ENCODE measurements at regions not wholly inside any gene's neighbourhood (a gene's known extent, or its start where the extent isn't known, plus 50 kb on each side); places are given as distances from the start of the nearest gene placed in this dataset.
"Not testable (repeated sequence)": the region's sequence is repeated elsewhere in the genome, so short reads cannot be mapped to it uniquely, and the experiment has no call there.

DNA sequence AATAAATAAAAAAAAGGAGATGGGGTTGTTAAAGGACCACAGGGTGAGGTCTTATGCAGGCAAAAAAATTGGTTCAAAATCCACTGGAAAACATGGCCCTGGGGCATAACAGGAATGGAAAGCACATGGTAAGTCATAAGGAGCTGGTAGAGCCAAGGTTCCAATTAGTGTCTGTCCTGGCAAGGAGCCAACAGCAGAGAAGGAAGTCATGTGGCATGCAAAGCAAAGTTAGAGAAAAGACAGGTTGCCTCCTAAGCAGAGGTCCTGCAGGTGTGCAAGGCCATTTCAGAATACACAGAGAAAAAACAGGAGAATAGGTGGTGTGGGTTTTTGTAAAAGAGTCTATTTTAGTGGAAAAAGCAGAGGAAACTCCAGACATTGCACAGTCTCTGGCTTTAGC, 1881.7 kb downstream of the ARAP2 start:
- FAIRE-seq, result no peak
- DNase-seq (ENCODE audit: insufficient read length, low spot score), result no peak
- no peak for TF ChIP-seq POLR2A (IDR thresholded peaks at IDR 0.05; ENCODE audit: low read depth, low read length)

DNA sequence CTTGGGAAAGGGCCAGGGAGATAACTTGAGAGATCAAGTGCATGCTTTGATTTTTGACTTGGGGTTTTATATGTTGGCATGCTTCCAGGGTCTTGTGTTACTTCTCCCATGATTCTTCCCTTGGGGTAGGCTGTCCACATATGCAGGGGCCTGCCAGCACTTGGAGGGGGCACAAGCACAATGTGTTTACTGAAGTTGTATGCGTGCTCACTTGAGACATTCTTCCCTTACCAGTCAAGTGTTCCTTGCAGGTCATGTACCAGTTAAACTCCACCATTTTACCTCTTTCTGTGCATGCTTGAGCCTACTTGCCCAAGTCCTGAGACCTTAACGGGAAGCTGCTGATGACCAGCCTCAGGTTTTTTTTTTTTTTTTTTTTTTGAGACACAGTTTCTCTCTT, 1880.5 kb downstream of the ARAP2 start:
- FAIRE-seq (no peak), DNase-seq (ENCODE audit: insufficient read length, low spot score) (no peak)
- TF ChIP-seq POLR2A (IDR thresholded peaks at IDR 0.05; ENCODE audit: low read depth, low read length), result no peak

DNA sequence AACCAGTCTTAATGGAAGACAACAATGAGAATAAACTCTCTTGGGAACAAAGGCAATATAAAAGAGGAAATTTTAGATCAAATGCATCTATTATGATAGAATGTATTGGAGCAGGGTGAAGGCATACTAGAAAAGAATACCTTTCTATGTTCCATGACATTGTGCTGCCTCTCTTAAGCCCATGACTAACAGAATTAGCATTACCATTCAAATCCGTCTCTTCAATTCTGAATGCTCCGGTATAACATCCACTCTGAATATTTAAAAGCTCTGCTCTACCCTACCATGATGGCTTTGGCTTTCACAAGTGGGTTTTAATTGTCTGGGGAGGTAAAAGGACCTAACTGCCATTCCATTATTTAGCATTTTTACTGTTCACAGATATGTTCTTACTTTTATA, 1878.4 kb downstream of the ARAP2 start:
- DNase-seq (ENCODE audit: insufficient read length, low spot score) (no peak), FAIRE-seq (no peak)
- TF ChIP-seq POLR2A (IDR thresholded peaks at IDR 0.05; ENCODE audit: low read depth, low read length), result no peak

DNA sequence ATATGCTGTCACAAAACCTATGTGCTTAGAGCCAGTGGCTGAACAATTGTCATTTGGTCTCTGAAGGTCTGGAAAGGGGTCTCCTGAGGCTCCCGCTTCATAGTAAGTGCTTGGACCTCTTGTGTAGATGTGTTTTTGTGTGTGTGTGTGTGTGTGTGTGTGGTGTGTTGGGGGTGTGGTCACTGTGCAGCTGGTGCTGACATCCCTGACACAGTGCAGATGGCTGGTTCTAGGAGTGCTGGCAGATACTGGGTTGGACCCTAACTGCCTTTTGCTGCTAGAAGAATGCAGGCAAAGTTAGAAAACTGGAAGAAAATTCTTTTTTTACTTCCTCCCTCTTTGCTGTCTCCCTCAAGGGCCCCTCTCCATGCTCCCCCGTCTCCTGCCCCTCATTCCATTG, 1872.6 kb downstream of the ARAP2 start:
- DNase-seq (ENCODE audit: insufficient read length, low spot score) (no peak), FAIRE-seq (no peak)
- TF ChIP-seq POLR2A (IDR thresholded peaks at IDR 0.05; ENCODE audit: low read depth, low read length), result no peak

GRCh38 chr4:34372815-34373214, 1871.5 kb downstream of the ARAP2 start:
- DNase-seq (ENCODE audit: insufficient read length, low spot score) (no peak), FAIRE-seq (no peak)
- TF ChIP-seq POLR2A (IDR thresholded peaks at IDR 0.05; ENCODE audit: low read depth, low read length), result no peak

DNA sequence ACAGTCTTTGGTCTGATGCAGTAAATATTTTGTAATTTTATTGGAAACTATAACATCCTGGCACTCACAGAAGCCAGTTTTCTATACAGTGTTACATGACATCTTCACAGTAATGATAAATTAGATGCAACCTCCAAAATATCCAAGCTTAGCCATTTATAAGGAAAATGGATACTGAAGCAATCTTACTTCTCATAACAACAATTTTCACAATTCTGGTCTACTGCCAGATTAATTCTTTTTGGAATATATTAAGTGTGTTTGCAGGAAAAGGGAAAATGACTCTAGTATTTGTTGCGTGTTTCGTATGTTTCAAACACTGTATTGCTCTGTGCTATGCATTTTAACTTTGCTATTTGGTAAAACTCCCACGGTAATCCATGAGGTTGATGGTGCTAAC, 1870.9 kb downstream of the ARAP2 start:
- no peak for TF ChIP-seq POLR2A (IDR thresholded peaks at IDR 0.05; ENCODE audit: low read depth, low read length)

DNA sequence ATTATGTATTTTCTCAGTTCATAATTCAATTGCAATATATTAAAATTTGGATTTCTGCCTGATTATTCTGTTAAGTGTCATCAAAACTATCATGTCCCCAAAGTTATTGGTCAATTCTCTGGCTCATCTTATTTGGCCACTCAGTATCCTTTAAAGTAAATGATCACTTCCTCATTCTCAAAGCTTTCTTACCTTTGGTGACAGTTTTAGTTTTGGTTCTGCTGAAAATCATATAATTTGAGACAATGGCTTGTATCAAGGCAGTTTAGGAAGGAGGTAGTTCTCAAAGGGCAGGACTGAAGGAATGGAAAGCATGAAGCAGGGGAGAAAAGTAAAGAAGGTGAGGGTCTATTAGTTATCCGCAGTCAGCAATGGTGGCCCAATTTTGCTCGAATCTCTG, 1832.1 kb downstream of the ARAP2 start:
- DNase-seq (ENCODE audit: insufficient read length, low spot score), result no peak
- FAIRE-seq, result no peak
- TF ChIP-seq POLR2A (IDR thresholded peaks at IDR 0.05; ENCODE audit: low read depth, low read length), result no peak

More for the DNA sequence above, 1870.9 kb downstream of the ARAP2 start:
- no peak for FAIRE-seq
- no peak for DNase-seq (ENCODE audit: insufficient read length, low spot score)

- no peak for TF ChIP-seq POLR2A (IDR thresholded peaks at IDR 0.05; ENCODE audit: low read depth, low read length)
- no peak for DNase-seq (ENCODE audit: insufficient read length, low spot score)
- no peak for FAIRE-seq
Observed at GRCh38 chr4:34412911-34413310, 1831.4 kb downstream of the ARAP2 start.

GRCh38 chr4:34417160-34417559, 1827.2 kb downstream of the ARAP2 start:
- DNase-seq (ENCODE audit: insufficient read length, low spot score), result no peak
- no peak for TF ChIP-seq POLR2A (IDR thresholded peaks at IDR 0.05; ENCODE audit: low read depth, low read length)
- no peak for FAIRE-seq

GRCh38 chr4:34419871-34420270, 1824.4 kb downstream of the ARAP2 start:
- DNase-seq (ENCODE audit: insufficient read length, low spot score) (no peak), FAIRE-seq (no peak)
- no peak for TF ChIP-seq POLR2A (IDR thresholded peaks at IDR 0.05; ENCODE audit: low read depth, low read length)

DNA sequence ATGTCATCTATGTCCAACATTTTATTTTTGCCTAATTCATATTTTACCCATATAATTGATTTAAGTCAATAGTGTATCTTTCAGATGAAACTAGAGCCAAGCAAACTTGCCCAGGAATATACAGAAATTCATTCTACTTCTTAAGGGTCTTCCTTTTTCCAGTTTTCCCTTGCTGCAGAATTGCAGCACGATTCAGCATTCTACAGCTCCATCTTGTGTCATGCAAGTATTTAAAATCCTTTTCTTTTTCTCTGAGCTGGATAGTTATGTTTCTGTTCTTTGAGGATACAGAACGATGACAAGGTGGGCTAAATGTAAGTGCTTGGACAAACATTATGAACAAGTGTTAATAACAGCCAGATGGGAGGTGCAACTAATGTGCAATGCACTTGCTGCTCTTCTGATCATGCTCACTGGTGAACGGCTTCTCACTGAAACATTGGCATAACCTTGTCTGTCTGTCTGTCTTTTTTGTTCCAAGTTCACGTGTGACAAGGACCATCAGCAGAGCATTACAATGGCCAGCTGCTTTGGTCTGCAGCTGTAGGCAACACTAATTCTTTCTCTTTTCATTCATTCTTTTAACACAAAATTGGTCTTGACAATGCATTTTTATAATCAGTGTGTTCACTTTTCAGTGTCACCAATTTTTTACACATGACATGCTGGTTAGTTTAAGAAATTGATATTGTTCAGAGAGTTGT, 1821.7 kb downstream of the ARAP2 start:
- TF ChIP-seq POLR2A (IDR thresholded peaks at IDR 0.05; ENCODE audit: low read depth, low read length), result no peak
- FAIRE-seq, result no peak
- DNase-seq (ENCODE audit: insufficient read length, low spot score), result no peak

- DNase-seq (ENCODE audit: insufficient read length, low spot score) (no peak), FAIRE-seq (no peak)
- TF ChIP-seq POLR2A (IDR thresholded peaks at IDR 0.05; ENCODE audit: low read depth, low read length), result no peak
Observed at GRCh38 chr4:34432706-34433105, 1811.6 kb downstream of the ARAP2 start.

GRCh38 chr4:34434377-34434776, 1809.9 kb downstream of the ARAP2 start:
- DNase-seq (ENCODE audit: insufficient read length, low spot score); FAIRE-seq: not testable (repeated sequence)

DNA sequence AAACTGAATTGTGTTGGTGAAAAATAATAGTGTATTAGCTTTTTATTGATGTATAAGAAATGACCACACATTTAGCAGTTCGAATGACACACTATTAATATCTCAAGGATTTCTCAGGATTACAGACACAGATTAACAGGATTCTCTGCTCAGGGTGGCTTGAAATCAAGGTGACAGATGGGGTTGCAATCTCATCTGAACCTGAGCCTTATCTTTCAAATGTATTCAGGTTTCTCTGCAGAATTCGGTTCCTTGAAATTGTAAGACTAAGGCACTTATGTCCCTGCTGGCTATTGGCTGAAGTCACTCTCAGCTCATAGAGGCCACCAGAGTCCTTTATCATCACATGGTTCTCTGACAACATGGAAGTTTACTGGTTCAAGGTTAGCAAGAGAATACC, 1780.1 kb downstream of the ARAP2 start:
- FAIRE-seq (no peak), DNase-seq (ENCODE audit: insufficient read length, low spot score) (no peak)
- no peak for TF ChIP-seq POLR2A (IDR thresholded peaks at IDR 0.05; ENCODE audit: low read depth, low read length)

- DNase-seq (ENCODE audit: insufficient read length, low spot score) (no peak), FAIRE-seq (no peak)
- no peak for TF ChIP-seq POLR2A (IDR thresholded peaks at IDR 0.05; ENCODE audit: low read depth, low read length)
Observed at GRCh38 chr4:34466411-34466810, 1777.9 kb downstream of the ARAP2 start.

DNA sequence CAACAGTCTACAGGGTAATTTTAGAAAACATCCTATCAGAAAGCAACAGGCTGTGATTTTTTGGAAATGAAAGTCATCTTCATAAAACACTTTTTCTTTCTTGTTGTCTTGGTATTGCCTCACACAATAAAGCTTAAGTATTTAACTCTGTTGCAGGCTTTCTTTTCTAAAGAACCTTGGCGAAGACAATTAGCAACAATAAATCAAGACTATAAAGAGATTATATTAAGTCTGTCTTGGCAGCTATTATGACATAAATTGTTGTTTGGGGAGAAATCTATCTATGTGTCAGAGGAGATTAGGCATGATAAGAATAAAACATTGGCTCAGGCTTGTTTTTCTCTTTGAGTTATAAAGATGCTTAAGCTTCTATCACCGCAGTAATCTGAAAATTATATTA, 1774.8 kb downstream of the ARAP2 start:
- no peak for TF ChIP-seq POLR2A (IDR thresholded peaks at IDR 0.05; ENCODE audit: low read depth, low read length)
- FAIRE-seq (no peak), DNase-seq (ENCODE audit: insufficient read length, low spot score) (no peak)

Data from H54 (cell line).